Mucosa of rectum (tissue), 2 donors: ENCODE measurements at regions not wholly inside any gene's neighbourhood (a gene's known extent, or its start where the extent isn't known, plus 50 kb on each side); places are given as distances from the start of the nearest gene placed in this dataset.

ENCODE experiments used
- H3K27ac ChIP-seq, 2 donors: one replicate each; pipeline ENCODE4 v1.7.0; 2013; ENCODE audit warnings: inconsistent platforms in 2 of 2, low read depth in 2 of 2, low read length in 2 of 2
- H3K27me3 ChIP-seq, 2 donors: one replicate each; pipeline ENCODE4 v1.7.0; 2013; ENCODE audit warnings: low read length in 2 of 2; ENCODE audit not compliant: control insufficient read depth in 2 of 2, insufficient read depth in 2 of 2
- H3K36me3 ChIP-seq, 2 donors: one replicate each; pipeline ENCODE4 v1.7.0; 2013; ENCODE audit warnings: low read length in 2 of 2; ENCODE audit not compliant: control insufficient read depth in 2 of 2, insufficient read depth in 2 of 2
- H3K4me1 ChIP-seq, 2 donors: one replicate each; pipeline ENCODE4 v1.7.0; 2013; ENCODE audit warnings: low read length in 2 of 2, mild to moderate bottlenecking in 1 of 2; ENCODE audit not compliant: control insufficient read depth in 2 of 2, insufficient read depth in 2 of 2
- H3K4me3 ChIP-seq, 2 donors: one replicate each; pipeline ENCODE4 v1.7.0; 2013; ENCODE audit warnings: low read length in 2 of 2
- H3K9ac ChIP-seq, 2 donors: one replicate each; pipeline ENCODE4 v1.7.0; 2013; ENCODE audit warnings: low read length in 2 of 2, low read depth in 1 of 2, mild to moderate bottlenecking in 1 of 2
- H3K9me3 ChIP-seq, 2 donors: one replicate each; pipeline ENCODE4 v1.7.0; 2013; ENCODE audit warnings: low read length in 2 of 2; ENCODE audit not compliant: control insufficient read depth in 2 of 2
- donor health status: healthy.
- donor health status: Normal muscosa, but diverticular disease.

GRCh38 chr1:185483217-185483616 is 166.2 kb upstream of the IVNS1ABP start:
- Histone ChIP-seq H3K9me3 (no peaks in the 10 kb centered on the region), H3K4me3 (no peak overlapping the region), H3K4me1 (peaks cover 20 to 29% of the 10 kb centered on the region in 2 donors), H3K9ac (no peak overlapping the region), H3K36me3 (no peaks in the 10 kb centered on the region), H3K27ac (no peak overlapping the region), H3K27me3 (no peaks in the 10 kb centered on the region)

DNA sequence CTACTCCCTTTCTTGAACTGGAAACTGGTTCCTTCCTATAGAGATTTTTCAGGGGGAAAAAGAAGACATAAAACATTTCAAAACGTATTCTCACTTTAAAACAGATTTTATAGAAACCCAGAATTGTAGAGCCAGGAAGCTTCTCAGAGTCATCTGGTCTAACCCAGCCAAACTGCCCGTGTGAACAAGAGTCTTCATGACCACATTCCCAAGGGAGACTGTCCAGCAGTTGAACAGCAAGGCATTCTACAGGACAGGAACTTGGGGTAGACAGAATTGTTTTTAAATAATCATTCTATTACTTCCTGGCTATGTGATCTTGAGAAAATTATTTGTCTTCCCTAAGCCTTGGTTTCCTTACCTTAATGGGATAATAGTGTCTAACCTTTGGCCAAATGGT is 163.5 kb upstream of the IVNS1ABP start:
- Histone ChIP-seq H3K27me3 (no peaks in the 10 kb centered on the region), H3K9me3 (no peaks in the 10 kb centered on the region), H3K36me3 (no peaks in the 10 kb centered on the region), H3K9ac (no peak overlapping the region), H3K4me1 (peaks cover 24 to 29% of the 10 kb centered on the region in 2 donors), H3K27ac (no peak overlapping the region), H3K4me3 (no peak overlapping the region)

- Histone ChIP-seq H3K36me3 (no peaks in the 10 kb centered on the region), H3K4me1 (peaks cover 24 to 29% of the 10 kb centered on the region in 2 donors), H3K4me3 (no peak overlapping the region), H3K27ac (no peak overlapping the region), H3K9me3 (no peaks in the 10 kb centered on the region), H3K9ac (no peak overlapping the region), H3K27me3 (no peaks in the 10 kb centered on the region)
Observed at GRCh38 chr1:185479796-185480195, 162.8 kb upstream of the IVNS1ABP start.

DNA sequence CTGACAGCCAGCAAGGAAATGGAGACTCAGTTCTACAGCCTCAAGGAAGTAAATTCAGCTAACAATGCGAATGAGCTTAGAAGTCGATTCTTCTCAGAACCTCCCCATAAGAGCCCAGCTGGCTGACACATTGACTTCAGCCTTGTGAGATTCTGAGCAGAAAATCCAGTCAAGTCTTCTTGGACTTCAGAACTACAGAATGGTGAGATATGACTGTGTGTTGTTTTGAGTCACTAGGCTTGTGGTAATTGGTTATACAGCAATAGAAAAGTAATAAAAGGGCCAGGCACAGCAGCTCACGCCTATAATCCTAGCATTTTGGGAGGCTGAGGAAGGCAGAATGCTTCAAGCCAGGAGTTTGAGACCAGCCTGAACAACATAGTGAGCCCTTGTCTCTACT is 161.8 kb upstream of the IVNS1ABP start:
- Histone ChIP-seq H3K4me1 (peaks cover 24 to 28% of the 10 kb centered on the region in 2 donors), H3K27ac (peak overlapping the region; percentile 75 to 83), H3K27me3 (no peaks in the 10 kb centered on the region), H3K36me3 (no peaks in the 10 kb centered on the region), H3K4me3 (peak overlapping the region in 1 of 2 donors; percentile 1), H3K9me3 (no peaks in the 10 kb centered on the region), H3K9ac (peak overlapping the region in 1 of 2 donors; percentile 33)

DNA sequence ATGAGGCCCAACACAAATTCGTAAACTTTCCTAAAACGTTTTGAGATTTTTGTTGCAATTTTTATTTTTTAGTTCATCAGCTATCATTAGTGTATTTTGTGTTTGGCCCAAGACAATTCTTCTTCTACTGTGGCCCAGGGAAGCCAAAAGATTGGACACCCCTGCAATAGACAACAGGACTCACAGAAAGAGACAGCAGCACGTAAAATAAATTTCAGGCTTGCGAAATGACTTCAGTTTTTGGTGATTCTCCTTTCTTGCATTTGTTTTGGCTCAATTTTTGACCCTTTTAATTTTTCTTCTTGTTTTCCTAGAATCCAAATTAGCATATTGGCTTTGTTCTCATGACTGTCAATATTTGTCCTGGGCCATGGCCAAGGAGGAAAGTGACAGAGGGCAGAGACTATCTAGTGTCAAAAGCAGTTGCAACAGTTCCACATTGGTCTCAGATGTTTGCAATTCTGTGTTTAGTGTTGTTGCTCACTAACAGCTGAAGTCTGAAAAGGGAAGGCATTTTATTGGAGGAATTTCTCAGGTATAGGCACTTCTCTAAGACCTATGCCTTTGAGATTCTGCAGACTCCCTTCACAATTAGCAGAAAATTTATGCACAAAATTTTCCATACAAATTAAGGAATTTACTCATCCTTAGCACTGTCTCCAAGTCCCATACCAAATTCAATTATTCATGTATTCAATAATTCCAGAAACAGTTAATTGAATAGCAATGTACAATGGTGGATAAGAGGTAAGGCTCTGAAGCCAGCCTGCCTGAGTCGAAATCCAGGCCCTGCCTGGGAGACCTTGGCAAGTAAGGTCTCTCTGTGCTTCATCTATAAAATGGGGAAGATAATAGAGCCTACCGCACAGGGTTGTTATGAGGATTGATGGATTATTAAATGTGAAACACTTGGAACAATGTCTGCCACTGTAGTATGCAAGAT is 160.9 kb upstream of the IVNS1ABP start:
- no peaks in the 10 kb centered on the region for H3K9me3 ChIP-seq
- peak overlapping the region; percentile 75 to 83 for H3K27ac ChIP-seq
- H3K36me3 ChIP-seq = no peaks in the 10 kb centered on the region
- H3K9ac ChIP-seq = peak overlapping the region in 1 of 2 donors; percentile 33
- no peaks in the 10 kb centered on the region for H3K27me3 ChIP-seq
- no peak overlapping the region for H3K4me3 ChIP-seq
- peaks cover 23% of the 10 kb centered on the region in 2 donors for H3K4me1 ChIP-seq

DNA sequence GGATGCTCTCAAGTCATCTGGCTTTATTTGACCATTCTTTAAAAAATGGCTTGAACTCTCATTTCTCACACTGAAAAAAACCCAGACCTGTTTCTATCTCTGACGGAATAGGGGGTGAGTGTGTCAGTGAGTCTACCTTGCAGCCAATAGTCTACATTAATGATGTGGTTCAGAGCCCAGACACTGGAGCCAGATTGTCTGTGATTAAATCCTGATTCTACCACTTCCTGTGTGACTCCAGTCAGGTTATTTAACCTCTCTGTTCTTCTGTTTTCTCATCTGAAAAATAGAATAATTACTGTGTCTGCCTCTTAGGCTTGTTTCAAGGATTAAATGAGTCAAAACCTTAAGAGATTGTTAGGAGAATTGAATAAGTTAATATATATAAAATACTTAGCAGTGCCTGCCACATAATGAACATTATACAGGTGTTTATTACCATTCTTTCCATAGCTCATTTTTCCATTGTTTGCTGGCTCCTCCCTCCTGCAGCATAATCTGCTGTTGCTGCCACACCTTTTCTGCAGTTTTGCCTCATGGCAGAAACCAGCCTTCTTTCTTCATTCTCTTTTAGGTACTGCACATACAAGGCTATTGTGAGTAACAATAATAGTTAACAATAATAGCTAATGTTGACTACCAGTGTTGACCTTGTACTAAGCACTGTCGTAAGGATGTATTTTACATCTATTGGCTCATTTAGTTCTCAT is 157.6 kb upstream of the IVNS1ABP start:
- H3K9me3 ChIP-seq = no peaks in the 10 kb centered on the region
- peaks cover 18 to 20% of the 10 kb centered on the region in 2 donors for H3K4me1 ChIP-seq
- no peaks in the 10 kb centered on the region for H3K36me3 ChIP-seq
- no peaks in the 10 kb centered on the region for H3K27me3 ChIP-seq
- no peak overlapping the region for H3K9ac ChIP-seq
- H3K4me3 ChIP-seq = no peak overlapping the region
- no peak overlapping the region for H3K27ac ChIP-seq

- peaks cover 4 to 9% of the 10 kb centered on the region in 2 donors for H3K4me1 ChIP-seq
- no peak overlapping the region for H3K4me3 ChIP-seq
- no peaks in the 10 kb centered on the region for H3K36me3 ChIP-seq
- H3K9ac ChIP-seq = no peak overlapping the region
- H3K27me3 ChIP-seq = no peaks in the 10 kb centered on the region
- H3K27ac ChIP-seq = no peak overlapping the region
- no peaks in the 10 kb centered on the region for H3K9me3 ChIP-seq
Observed at GRCh38 chr1:185473186-185473585, 156.1 kb upstream of the IVNS1ABP start.

DNA sequence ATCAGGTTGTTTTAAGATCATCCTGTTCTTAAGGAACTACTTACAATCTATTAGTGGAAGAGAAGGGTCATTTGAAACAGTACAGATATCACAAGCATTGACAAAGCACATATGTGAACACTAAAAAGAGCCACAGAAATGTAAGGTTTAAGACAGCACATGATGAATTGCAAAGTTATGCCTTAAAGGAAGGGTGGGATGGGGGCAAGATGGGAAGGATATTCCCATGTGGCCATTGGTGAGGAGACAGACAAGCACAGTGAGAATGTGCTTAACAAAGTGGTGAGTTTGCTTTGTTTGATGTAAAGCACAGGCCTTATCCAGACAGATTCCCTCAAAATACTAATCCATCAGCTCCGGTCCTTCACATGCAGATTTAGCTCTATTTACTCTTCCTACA is 151.6 kb upstream of the IVNS1ABP start:
- Histone ChIP-seq H3K9ac (no peak overlapping the region), H3K27ac (no peak overlapping the region), H3K4me3 (no peak overlapping the region), H3K36me3 (no peaks in the 10 kb centered on the region), H3K4me1 (no peaks in the 10 kb centered on the region), H3K9me3 (no peaks in the 10 kb centered on the region), H3K27me3 (no peaks in the 10 kb centered on the region)

- no peaks in the 10 kb centered on the region for H3K4me1 ChIP-seq
- no peak overlapping the region for H3K4me3 ChIP-seq
- no peak overlapping the region for H3K27ac ChIP-seq
- no peaks in the 10 kb centered on the region for H3K9me3 ChIP-seq
- H3K9ac ChIP-seq = no peak overlapping the region
- H3K27me3 ChIP-seq = no peaks in the 10 kb centered on the region
- no peaks in the 10 kb centered on the region for H3K36me3 ChIP-seq
Observed at GRCh38 chr1:185467122-185467521, 150.1 kb upstream of the IVNS1ABP start.

DNA sequence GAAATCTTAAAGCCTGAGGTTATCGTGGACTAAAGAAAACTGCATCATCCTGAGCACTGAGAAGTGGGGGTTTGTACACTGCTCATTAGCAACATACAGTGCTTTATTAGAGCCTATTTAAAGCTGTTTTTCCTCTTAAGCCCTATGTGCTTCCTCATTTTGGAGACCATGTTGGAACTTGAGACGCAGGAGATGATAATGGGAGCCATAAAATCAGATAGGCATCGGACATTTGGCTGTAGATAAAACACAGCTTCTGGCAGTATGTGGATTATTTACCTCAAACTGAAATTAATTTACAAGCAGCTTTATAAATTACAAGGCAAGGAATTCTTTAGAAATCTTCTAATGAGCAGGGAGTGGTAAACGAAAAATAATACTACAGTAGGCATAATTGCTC is 147.7 kb upstream of the IVNS1ABP start:
- Histone ChIP-seq H3K9me3 (no peaks in the 10 kb centered on the region), H3K9ac (no peak overlapping the region), H3K4me1 (no peaks in the 10 kb centered on the region), H3K36me3 (no peaks in the 10 kb centered on the region), H3K27ac (no peak overlapping the region), H3K4me3 (no peak overlapping the region), H3K27me3 (no peaks in the 10 kb centered on the region)
